K562 (cell line): ENCODE measurements at regions not wholly inside any gene's neighbourhood (a gene's known extent, or its start where the extent isn't known, plus 50 kb on each side); places are given as distances from the start of the nearest gene placed in this dataset.

Source experiments
- ATAC-seq: fragments of 200-7000 bp; cut with Tn5 transposase; 3 replicates; pipeline ENCODE4 v1.9.1; 2020; ENCODE audit warnings: moderate library complexity
- BruUV-seq: library from RNA; stranded (reverse); fragments of 400-500 nt; replicated peaks from 2 replicates; lab custom pipeline; 2021; lab: Mats Ljungman, UMichigan
- CTCF ChIA-PET: fragments of 300-600 bp; formaldehyde crosslinking; extraction: SDS; loops from one replicate; lab custom pipeline; 2021; ENCODE audit warnings: low intra/inter-chr PET ratio; lab: Yijun Ruan, JAX
- POLR2A ChIA-PET: fragments of 300-600, 350-650 bp; sonication (Branson Sonifier 250); formaldehyde crosslinking; extraction: SDS; loops from one replicate; lab custom pipeline; 2021; ENCODE audit warnings: antibody characterized with exemption, inconsistent platforms; lab: Yijun Ruan, JAX
- DNase-seq, 4 experiments: peaks; one replicate each; pipeline versions ENCODE4 v3.0.0 to v3.0.0-alpha.2; 2011 to 2018; ENCODE audit warnings: low spot score in 3 of 4, mixed read lengths in 3 of 4; ENCODE audit errors: extremely low read depth in 1 of 4
- FAIRE-seq: peaks from 2 replicates; lab custom pipeline; 2011; peaks lifted over from hg19 to GRCh38; lab: Jason Lieb, UNC
- H2AFZ ChIP-seq: 2 replicates; pipeline ENCODE4 v1.6.0; 2011; ENCODE audit warnings: low read depth, low read length, control low read depth, inconsistent platforms
- H3K27ac ChIP-seq: fragments of 200-600 bp; 3 replicates; pipeline ENCODE4 v1.8.0; 2011; ENCODE audit warnings: low read depth, mild to moderate bottlenecking, control low read depth, inconsistent platforms, low read length, moderate library complexity, mixed read lengths; ENCODE audit errors: extremely low read depth
- H3K27me3 ChIP-seq, 2 experiments: fragments of 300-600 bp in 1 of 2; 2 replicates in 1 of 2; 3 replicates in 1 of 2; pipeline versions ENCODE4 v1.6.0 to v1.8.0; 2011; ENCODE audit warnings: inconsistent platforms in 2 of 2, low read length in 2 of 2, mild to moderate bottlenecking in 1 of 2, mixed read lengths in 1 of 2, moderate library complexity in 1 of 2; ENCODE audit not compliant: control insufficient read depth in 2 of 2, insufficient read depth in 2 of 2
- H3K36me3 ChIP-seq: fragments of 300-600 bp; 3 replicates; pipeline ENCODE4 v1.8.0; 2011; ENCODE audit warnings: mild to moderate bottlenecking, low read length, inconsistent platforms; ENCODE audit not compliant: control insufficient read depth, insufficient read depth
- H3K4me1 ChIP-seq, 2 experiments: fragments of 200-600 bp in 1 of 2; replicated peaks in 1 of 2; 2 replicates in 1 of 2; 3 replicates in 1 of 2; pipeline versions ENCODE4 v1.5.1 to v1.8.0; 2011; ENCODE audit warnings: inconsistent platforms in 2 of 2, low read length in 2 of 2, mild to moderate bottlenecking in 1 of 2, mixed read lengths in 1 of 2, moderate library complexity in 1 of 2; ENCODE audit not compliant: control insufficient read depth in 2 of 2, insufficient read depth in 2 of 2
- H3K4me2 ChIP-seq: 2 replicates; pipeline ENCODE4 v1.6.1; 2011; ENCODE audit warnings: low read length, control low read depth, inconsistent platforms, mixed read lengths; ENCODE audit not compliant: insufficient read depth
- H3K4me3 ChIP-seq: fragments of 200-600 bp; sonication (generic), shearing (Covaris generic); 2 replicates; pipeline ENCODE4 v1.5.1; 2016; ENCODE audit warnings: control low read depth, inconsistent platforms
- H3K79me2 ChIP-seq: fragments of 200-600 bp; 3 replicates; pipeline ENCODE4 v1.8.0; 2011; ENCODE audit warnings: low read length, inconsistent platforms; ENCODE audit not compliant: control insufficient read depth, insufficient read depth
- H3K9ac ChIP-seq, 2 experiments: 2 replicates each; pipeline versions ENCODE4 v1.6.0 to v1.6.1; 2011; ENCODE audit warnings: low read depth in 2 of 2, low read length in 2 of 2, control low read depth in 1 of 2, inconsistent platforms in 1 of 2, mild to moderate bottlenecking in 1 of 2, mixed read lengths in 1 of 2; ENCODE audit not compliant: insufficient read depth in 1 of 2
- H3K9me1 ChIP-seq: one replicate; pipeline ENCODE4 v1.6.0; 2011; ENCODE audit warnings: inconsistent platforms, mild to moderate bottlenecking, low read length, moderate library complexity; ENCODE audit not compliant: control insufficient read depth, insufficient read depth
- H3K9me3 ChIP-seq: replicated peaks from 2 replicates; pipeline ENCODE4 v1.5.1; 2011; ENCODE audit warnings: low read depth, low read length, inconsistent platforms; ENCODE audit not compliant: control insufficient read depth, insufficient read depth
- H4K20me1 ChIP-seq: replicated peaks from 2 replicates; pipeline ENCODE4 v1.6.1; 2011; ENCODE audit warnings: low read length, inconsistent platforms, mixed read lengths; ENCODE audit not compliant: control insufficient read depth, insufficient read depth
- CHD4 ChIP-seq: fragments of 200-600 bp; sonication (generic); IDR thresholded peaks from 3 replicates; pipeline ENCODE4 v1.6.1; 2012; ENCODE audit warnings: low read depth, mild to moderate bottlenecking, mixed read lengths, low read length, inconsistent platforms; ENCODE audit not compliant: insufficient read depth, insufficient replicate concordance, poor library complexity, severe bottlenecking
- TARDBP ChIP-seq: fragments of 450-650 bp; IDR thresholded peaks from 2 replicates; pipeline ENCODE4 v1.6.1; 2016
- WGBS: fragments of 100-300 bp; shearing (Covaris generic); methylation state at CpG from one replicate; pipeline ENCODE4 v1.1.6; 2016; ENCODE audit warnings: low coverage, mixed read lengths; ENCODE audit not compliant: insufficient coverage; ENCODE audit errors: missing lambda C conversion rate; 5-methylcytosine and 5-hydroxymethylcytosine counted together
- in situ Hi-C: fragments of 300-500 bp; cut with MboI; formaldehyde crosslinking; loops from 4 replicates; pipeline ENCODE4 v1.15.0; 2018; ENCODE audit warnings: inconsistent platforms, mixed read lengths
- intact Hi-C: fragments of 100-400 bp; cut with micrococcal nuclease; formaldehyde crosslinking; loops from 2 replicates; pipeline ENCODE4 v1.14.2; 2022
- TF ChIP-seq, protein P1 (sequence below): fragments of 150-350 bp; IDR thresholded peaks from 2 replicates; pipeline ENCODE4 v1.6.1; 2014; ENCODE audit warnings: low read depth, mild to moderate bottlenecking, low read length, borderline replicate concordance

DNA sequence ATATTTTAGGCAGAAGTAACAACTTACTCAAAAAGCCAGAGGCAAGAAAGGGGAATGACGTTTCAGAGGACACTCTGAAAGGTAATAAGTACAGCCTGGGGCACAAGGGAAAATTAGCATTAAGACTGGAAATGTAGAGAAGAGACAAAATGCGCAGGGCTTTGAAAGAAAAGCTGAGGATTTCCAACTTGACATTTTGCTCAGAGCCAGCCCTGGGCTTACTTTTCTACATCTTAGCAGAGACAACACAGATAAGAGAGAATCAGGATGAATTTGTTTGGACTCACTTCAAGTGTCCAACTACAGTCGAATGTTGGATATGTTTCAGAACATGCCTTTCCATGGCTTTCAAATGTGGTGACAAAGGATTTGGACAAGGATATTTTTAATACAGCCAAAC is 808.9 kb upstream of the LUZP2 start:
- ChIA-PET CTCF (no interaction called here), POLR2A (no interaction called here)
- no peaks in the 10 kb centered on the region for H4K20me1 ChIP-seq
- no peaks in the 10 kb centered on the region for H3K9me1 ChIP-seq
- TF ChIP-seq TARDBP (no peak), CHD4 (no peak)
- TF ChIP-seq, protein P1, sequence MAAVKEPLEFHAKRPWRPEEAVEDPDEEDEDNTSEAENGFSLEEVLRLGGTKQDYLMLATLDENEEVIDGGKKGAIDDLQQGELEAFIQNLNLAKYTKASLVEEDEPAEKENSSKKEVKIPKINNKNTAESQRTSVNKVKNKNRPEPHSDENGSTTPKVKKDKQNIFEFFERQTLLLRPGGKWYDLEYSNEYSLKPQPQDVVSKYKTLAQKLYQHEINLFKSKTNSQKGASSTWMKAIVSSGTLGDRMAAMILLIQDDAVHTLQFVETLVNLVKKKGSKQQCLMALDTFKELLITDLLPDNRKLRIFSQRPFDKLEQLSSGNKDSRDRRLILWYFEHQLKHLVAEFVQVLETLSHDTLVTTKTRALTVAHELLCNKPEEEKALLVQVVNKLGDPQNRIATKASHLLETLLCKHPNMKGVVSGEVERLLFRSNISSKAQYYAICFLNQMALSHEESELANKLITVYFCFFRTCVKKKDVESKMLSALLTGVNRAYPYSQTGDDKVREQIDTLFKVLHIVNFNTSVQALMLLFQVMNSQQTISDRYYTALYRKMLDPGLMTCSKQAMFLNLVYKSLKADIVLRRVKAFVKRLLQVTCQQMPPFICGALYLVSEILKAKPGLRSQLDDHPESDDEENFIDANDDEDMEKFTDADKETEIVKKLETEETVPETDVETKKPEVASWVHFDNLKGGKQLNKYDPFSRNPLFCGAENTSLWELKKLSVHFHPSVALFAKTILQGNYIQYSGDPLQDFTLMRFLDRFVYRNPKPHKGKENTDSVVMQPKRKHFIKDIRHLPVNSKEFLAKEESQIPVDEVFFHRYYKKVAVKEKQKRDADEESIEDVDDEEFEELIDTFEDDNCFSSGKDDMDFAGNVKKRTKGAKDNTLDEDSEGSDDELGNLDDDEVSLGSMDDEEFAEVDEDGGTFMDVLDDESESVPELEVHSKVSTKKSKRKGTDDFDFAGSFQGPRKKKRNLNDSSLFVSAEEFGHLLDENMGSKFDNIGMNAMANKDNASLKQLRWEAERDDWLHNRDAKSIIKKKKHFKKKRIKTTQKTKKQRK, result no peak
- no peaks in the 10 kb centered on the region for H3K79me2 ChIP-seq
- DNase-seq, result no peak
- no peak overlapping the region for H3K27ac ChIP-seq
- no peaks in the 10 kb centered on the region for H3K9me3 ChIP-seq
- H3K4me2 ChIP-seq, result no peak overlapping the region
- H3K36me3 ChIP-seq, result no peaks in the 10 kb centered on the region
- in situ Hi-C loops (no loop called here), intact Hi-C loops (no loop called here)
- 0% methylated on average over 3 of the region's 3 CpGs for WGBS
- H3K27me3 ChIP-seq, result no peaks in the 10 kb centered on the region
- no TSS peak for BruUV-seq
- no peaks in the 10 kb centered on the region for H3K4me1 ChIP-seq
- ATAC-seq, result no peak
- no peak for FAIRE-seq
- no peak overlapping the region for H2AFZ ChIP-seq
- H3K4me3 ChIP-seq, result no peak overlapping the region
- H3K9ac ChIP-seq, result no peak overlapping the region
